T-cell (primary cell): ENCODE measurements at regions not wholly inside any gene's neighbourhood (a gene's known extent, or its start where the extent isn't known, plus 50 kb on each side); places are given as distances from the start of the nearest gene placed in this dataset.

ENCODE experiments used
- ATAC-seq, 4 experiments: fragments of 200-7000 bp in 3 of 4; fragments of 150-1000 bp in 1 of 4; cut with Tn5 transposase; replicated peaks in 1 of 4; 1 replicate in 3 of 4; 2 replicates in 1 of 4; pipeline ENCODE4 v1.10.0; 2021; ENCODE audit warnings: moderate library complexity in 3 of 4, mild to moderate bottlenecking in 2 of 4, moderate number of reproducible peaks in 1 of 4
- CTCF ChIA-PET, 2 donors: fragments of 300-600 bp; sonication (Branson Sonifier 250); formaldehyde crosslinking; loops; one replicate each; lab custom pipeline; 2022; ENCODE audit warnings: antibody characterized with exemption in 2 of 2; lab: Charles Lee
- POLR2A ChIA-PET, 2 donors: fragments of 300-600 bp; sonication (Branson Sonifier 250); formaldehyde crosslinking; loops; one replicate each; lab custom pipeline; 2022; ENCODE audit warnings: antibody characterized with exemption in 2 of 2; lab: Charles Lee
- DNase-seq, 35 experiments: peaks; one replicate each; pipeline versions ENCODE4 v3.0.0 to v3.0.0-alpha.2; 2013 to 2023
- H3K27ac ChIP-seq: one replicate; pipeline ENCODE4 v1.5.1; 2013; ENCODE audit warnings: low read length
- H3K27me3 ChIP-seq, 2 experiments: replicated peaks in 1 of 2; 1 replicate in 1 of 2; 2 replicates in 1 of 2; pipeline versions ENCODE4 v1.6.1 to v1.7.0; 2013; ENCODE audit warnings: low read length in 1 of 2, mixed read lengths in 1 of 2; ENCODE audit not compliant: control insufficient read depth in 2 of 2, insufficient read depth in 2 of 2; ENCODE audit errors: extremely low read depth in 1 of 2
- H3K36me3 ChIP-seq, 2 donors: 1 replicate in 1 of 2; 2 replicates in 1 of 2; pipeline versions ENCODE4 v1.6.1 to v1.7.0; 2013; ENCODE audit warnings: low read length in 1 of 2; ENCODE audit not compliant: control insufficient read depth in 2 of 2, insufficient read depth in 1 of 2; ENCODE audit errors: extremely low read depth in 1 of 2
- H3K4me1 ChIP-seq, 2 experiments: 1 replicate in 1 of 2; 2 replicates in 1 of 2; pipeline versions ENCODE4 v1.6.1 to v1.7.0; 2013; ENCODE audit warnings: low read length in 2 of 2, mixed read lengths in 1 of 2; ENCODE audit not compliant: insufficient read depth in 2 of 2, control insufficient read depth in 1 of 2; ENCODE audit errors: extremely low read depth in 1 of 2
- H3K4me3 ChIP-seq, 2 donors: 1 replicate in 1 of 2; 2 replicates in 1 of 2; pipeline versions ENCODE4 v1.5.1 to v1.7.0; 2013; ENCODE audit warnings: mild to moderate bottlenecking in 2 of 2, low read length in 1 of 2, moderate library complexity in 1 of 2; ENCODE audit not compliant: control insufficient read depth in 1 of 2; ENCODE audit errors: extremely low read depth in 1 of 2
- H3K9me3 ChIP-seq: 2 replicates; pipeline ENCODE4 v1.7.0; 2013
- H3K27ac Mint-ChIP-seq, 2 donors: one replicate each; pipeline ENCODE4 v1.8.0; 2020 to 2021; ENCODE audit warnings: mild to moderate bottlenecking in 2 of 2, mixed read lengths in 2 of 2
- H3K27me3 Mint-ChIP-seq, 2 donors: one replicate each; pipeline ENCODE4 v1.8.0; 2021 to 2022; ENCODE audit warnings: mixed read lengths in 2 of 2
- H3K36me3 Mint-ChIP-seq: one replicate; pipeline ENCODE4 v1.8.0; 2021; ENCODE audit warnings: mixed read lengths
- H3K4me1 Mint-ChIP-seq, 3 donors: one replicate each; pipeline ENCODE4 v1.8.0; 2020 to 2022; ENCODE audit warnings: mixed read lengths in 3 of 3, mild to moderate bottlenecking in 1 of 3
- H3K4me3 Mint-ChIP-seq, 3 donors: one replicate each; pipeline ENCODE4 v1.8.0; 2020 to 2022; ENCODE audit warnings: mild to moderate bottlenecking in 3 of 3, mixed read lengths in 3 of 3, moderate library complexity in 3 of 3
- H3K9me3 Mint-ChIP-seq, 3 donors: one replicate each; pipeline ENCODE4 v1.8.0; 2020 to 2022; ENCODE audit warnings: mixed read lengths in 3 of 3
- WGBS: methylation state at CpG from one replicate; pipeline ENCODE4 v1.1.5; 2013; ENCODE audit warnings: missing lambda C conversion rate; ENCODE audit not compliant: insufficient coverage; 5-methylcytosine and 5-hydroxymethylcytosine counted together

DNA sequence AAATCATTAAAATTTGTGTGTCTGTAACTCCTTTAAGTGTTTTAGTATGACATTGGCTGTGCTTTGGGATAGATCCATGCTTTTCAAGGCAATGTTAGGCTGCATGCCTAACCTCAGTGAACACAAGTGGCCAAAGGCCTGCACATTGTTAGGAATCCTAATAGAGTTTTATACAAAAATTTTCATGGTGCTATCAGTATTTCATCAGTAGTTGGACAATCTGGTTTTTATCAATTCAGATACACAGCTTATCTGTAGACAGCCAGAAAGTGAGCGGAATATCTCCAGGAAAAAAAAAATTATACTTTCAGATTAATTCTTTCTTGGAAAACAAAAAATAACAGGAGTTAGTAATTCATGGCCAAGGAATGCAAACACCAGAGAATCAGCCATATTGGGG, 324.0 kb upstream of the PDE3A start:
- Mint-ChIP-seq H3K27ac (no peak overlapping the region), H3K4me1 (no peaks in the 10 kb centered on the region), H3K36me3 (no peaks in the 10 kb centered on the region), H3K9me3 (no peaks in the 10 kb centered on the region), H3K27me3 (no peaks in the 10 kb centered on the region), H3K4me3 (no peak overlapping the region)
- H3K36me3 ChIP-seq = no peaks in the 10 kb centered on the region
- ATAC-seq (no peak), DNase-seq (no peak)
- ChIA-PET CTCF (no interaction called here), POLR2A (no interaction called here)
- no peaks in the 10 kb centered on the region for H3K4me1 ChIP-seq
- no peaks in the 10 kb centered on the region for H3K27me3 ChIP-seq
- WGBS = no CpG with 5 or more reads among the region's 1 CpG
- H3K4me3 ChIP-seq = no peak overlapping the region
- H3K27ac ChIP-seq = no peak overlapping the region
- no peaks in the 10 kb centered on the region for H3K9me3 ChIP-seq

DNA sequence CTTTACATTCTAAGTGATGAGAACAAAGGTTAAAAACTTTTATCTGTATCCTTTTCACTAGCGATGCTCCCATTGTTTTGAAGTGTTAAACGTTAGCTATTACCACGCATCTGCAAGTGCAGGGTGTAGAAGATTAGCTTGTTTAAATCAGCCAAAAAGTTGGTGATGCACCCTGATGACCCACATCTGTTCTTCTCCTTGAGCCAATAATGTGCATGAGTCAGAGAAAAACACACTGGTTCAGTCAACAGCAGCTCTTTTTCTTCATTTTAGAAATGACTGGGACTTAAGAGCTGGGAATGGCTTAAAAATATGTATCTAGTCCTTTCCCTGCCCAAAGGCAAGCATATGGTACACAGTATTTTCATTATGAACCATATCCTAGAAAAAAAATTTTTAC, 323.5 kb upstream of the PDE3A start:
- ChIA-PET CTCF (no interaction called here), POLR2A (no interaction called here)
- Mint-ChIP-seq H3K4me3 (no peak overlapping the region), H3K27ac (no peak overlapping the region), H3K36me3 (no peaks in the 10 kb centered on the region), H3K27me3 (no peaks in the 10 kb centered on the region), H3K4me1 (no peaks in the 10 kb centered on the region), H3K9me3 (no peaks in the 10 kb centered on the region)
- H3K4me3 ChIP-seq = no peak overlapping the region
- DNase-seq = no peak
- H3K27me3 ChIP-seq = no peaks in the 10 kb centered on the region
- H3K36me3 ChIP-seq = no peaks in the 10 kb centered on the region
- no peak for ATAC-seq
- H3K9me3 ChIP-seq = no peaks in the 10 kb centered on the region
- 100% methylated on average over 1 of the region's 3 CpGs for WGBS
- H3K4me1 ChIP-seq = no peaks in the 10 kb centered on the region
- no peak overlapping the region for H3K27ac ChIP-seq

DNA sequence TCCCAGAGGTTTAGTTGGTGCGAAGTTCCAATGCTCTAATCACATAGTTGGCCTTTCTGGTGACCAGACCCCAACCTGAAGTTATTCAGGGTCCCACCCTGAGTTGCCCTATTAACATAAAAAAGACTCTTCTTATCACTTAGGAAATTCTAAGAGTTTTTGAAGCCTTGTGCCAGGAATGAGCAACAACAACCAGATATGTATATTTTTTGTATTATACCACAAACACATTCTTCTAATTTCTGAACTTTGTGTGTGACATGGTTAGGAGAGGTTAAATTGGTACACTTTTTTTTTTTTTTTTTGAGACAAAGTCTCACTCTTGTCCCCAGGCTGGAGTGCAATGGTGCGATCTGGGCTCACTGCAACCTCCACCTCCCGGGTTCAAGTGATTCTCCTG, 320.4 kb upstream of the PDE3A start:
- Histone ChIP-seq H3K36me3 (no peaks in the 10 kb centered on the region), H3K27ac (no peak overlapping the region), H3K4me1 (no peaks in the 10 kb centered on the region), H3K4me3 (no peak overlapping the region), H3K27me3 (no peaks in the 10 kb centered on the region), H3K9me3 (no peaks in the 10 kb centered on the region)
- POLR2A ChIA-PET = no interaction called here
- Mint-ChIP-seq H3K27me3 (no peaks in the 10 kb centered on the region), H3K27ac (no peak overlapping the region), H3K4me1 (no peaks in the 10 kb centered on the region), H3K36me3 (no peaks in the 10 kb centered on the region), H3K4me3 (no peak overlapping the region), H3K9me3 (no peaks in the 10 kb centered on the region)
- CTCF ChIA-PET = no interaction called here
- DNase-seq = no peak
- WGBS = 60% methylated on average over 1 of the region's 3 CpGs
- ATAC-seq = no peak

DNA sequence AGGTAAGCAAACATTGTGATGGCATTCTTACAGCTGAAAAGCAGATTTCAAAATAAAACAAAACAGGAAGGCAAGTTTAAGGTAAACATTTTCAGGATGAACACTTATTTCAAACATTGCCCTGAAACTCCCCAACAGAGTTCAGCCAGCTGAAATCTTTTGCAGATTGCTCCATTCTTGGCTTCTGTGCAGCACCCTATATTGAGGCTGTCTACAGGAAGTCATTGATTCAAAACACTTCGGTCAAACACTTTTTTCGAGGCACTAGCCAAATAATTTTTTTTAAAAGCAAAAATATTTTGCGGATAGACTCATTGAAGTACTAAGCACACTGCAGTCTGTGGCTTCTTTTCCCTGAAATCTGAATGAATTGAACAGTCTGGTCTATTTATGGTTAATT, 318.1 kb upstream of the PDE3A start:
- H3K4me3 Mint-ChIP-seq = no peak overlapping the region
- H3K27me3 ChIP-seq = no peaks in the 10 kb centered on the region
- no peaks in the 10 kb centered on the region for H3K9me3 Mint-ChIP-seq
- ChIA-PET CTCF (no interaction called here), POLR2A (no interaction called here)
- H3K27ac ChIP-seq = no peak overlapping the region
- no peaks in the 10 kb centered on the region for H3K4me1 ChIP-seq
- 71% methylated on average over 2 of the region's 3 CpGs for WGBS
- DNase-seq (no peak), ATAC-seq (no peak)
- H3K27me3 Mint-ChIP-seq = no peaks in the 10 kb centered on the region
- H3K4me1 Mint-ChIP-seq = no peaks in the 10 kb centered on the region
- no peaks in the 10 kb centered on the region for H3K36me3 Mint-ChIP-seq
- H3K4me3 ChIP-seq = no peak overlapping the region
- no peaks in the 10 kb centered on the region for H3K9me3 ChIP-seq
- H3K27ac Mint-ChIP-seq = no peak overlapping the region
- no peaks in the 10 kb centered on the region for H3K36me3 ChIP-seq

DNA sequence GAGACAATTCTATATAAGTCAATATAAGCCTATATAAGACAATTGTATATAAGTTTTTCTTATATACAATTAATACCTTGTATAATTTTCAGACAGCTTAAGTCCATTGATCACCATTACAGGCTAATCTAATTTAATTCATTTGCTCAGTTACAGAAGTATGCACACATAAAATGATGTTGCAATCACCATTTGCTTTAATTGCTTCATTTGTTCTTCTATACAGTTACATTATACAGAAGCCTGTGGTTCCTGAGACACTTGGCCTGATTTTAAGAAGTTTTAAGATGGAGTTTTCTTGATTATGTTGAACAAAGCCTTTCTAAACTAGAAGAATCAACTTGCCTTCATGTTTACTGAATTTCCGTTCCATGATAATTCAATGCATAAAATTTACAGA, 314.6 kb upstream of the PDE3A start:
- H3K36me3 Mint-ChIP-seq = no peaks in the 10 kb centered on the region
- no peaks in the 10 kb centered on the region for H3K4me1 Mint-ChIP-seq
- DNase-seq (no peak), ATAC-seq (no peak)
- ChIA-PET CTCF (no interaction called here), POLR2A (no interaction called here)
- H3K27me3 Mint-ChIP-seq = no peaks in the 10 kb centered on the region
- H3K9me3 Mint-ChIP-seq = peaks cover 0 to 7% (median 0%) of the 10 kb centered on the region in 3 donors
- Histone ChIP-seq H3K4me1 (no peaks in the 10 kb centered on the region), H3K9me3 (no peaks in the 10 kb centered on the region), H3K27me3 (no peaks in the 10 kb centered on the region), H3K27ac (no peak overlapping the region), H3K4me3 (no peak overlapping the region), H3K36me3 (no peaks in the 10 kb centered on the region)
- no peak overlapping the region for H3K4me3 Mint-ChIP-seq
- no peak overlapping the region for H3K27ac Mint-ChIP-seq
- WGBS = no CpG with 5 or more reads among the region's 1 CpG

DNA sequence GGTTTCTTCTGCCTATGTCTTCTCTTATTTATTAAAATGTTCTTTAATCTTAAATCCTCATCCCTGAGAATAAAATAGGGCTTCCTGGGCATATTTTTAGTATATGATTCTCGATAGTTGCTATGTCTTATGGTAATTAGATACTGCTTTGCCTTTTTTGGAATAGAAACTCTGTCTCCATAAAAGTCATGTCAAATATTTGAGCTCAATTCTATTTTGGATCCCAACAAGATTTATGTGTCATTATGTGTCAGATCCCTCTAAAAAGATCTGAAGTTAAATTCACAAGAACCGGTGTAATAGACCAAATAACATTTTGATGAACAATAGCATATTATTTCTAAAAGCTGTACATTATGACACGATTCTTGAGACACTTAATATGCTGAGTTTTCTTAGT, 312.5 kb upstream of the PDE3A start:
- Histone ChIP-seq H3K36me3 (no peaks in the 10 kb centered on the region), H3K9me3 (no peaks in the 10 kb centered on the region), H3K27me3 (no peaks in the 10 kb centered on the region), H3K4me1 (no peaks in the 10 kb centered on the region), H3K27ac (no peak overlapping the region), H3K4me3 (no peak overlapping the region)
- CTCF ChIA-PET = no interaction called here
- DNase-seq (no peak), ATAC-seq (no peak)
- no peak overlapping the region for H3K4me3 Mint-ChIP-seq
- no peaks in the 10 kb centered on the region for H3K27me3 Mint-ChIP-seq
- H3K27ac Mint-ChIP-seq = no peak overlapping the region
- POLR2A ChIA-PET = interaction anchor here in 1 of 2 donors (0.7 kb wide), 1 partner anchor 360 kb away, joined by 4 read pairs; no protein-coding TSS in a partner anchor
- no CpG with 5 or more reads among the region's 3 CpGs for WGBS
- H3K9me3 Mint-ChIP-seq = peaks cover 4 to 7% (median 4%) of the 10 kb centered on the region in 3 donors
- no peaks in the 10 kb centered on the region for H3K4me1 Mint-ChIP-seq
- H3K36me3 Mint-ChIP-seq = no peaks in the 10 kb centered on the region

DNA sequence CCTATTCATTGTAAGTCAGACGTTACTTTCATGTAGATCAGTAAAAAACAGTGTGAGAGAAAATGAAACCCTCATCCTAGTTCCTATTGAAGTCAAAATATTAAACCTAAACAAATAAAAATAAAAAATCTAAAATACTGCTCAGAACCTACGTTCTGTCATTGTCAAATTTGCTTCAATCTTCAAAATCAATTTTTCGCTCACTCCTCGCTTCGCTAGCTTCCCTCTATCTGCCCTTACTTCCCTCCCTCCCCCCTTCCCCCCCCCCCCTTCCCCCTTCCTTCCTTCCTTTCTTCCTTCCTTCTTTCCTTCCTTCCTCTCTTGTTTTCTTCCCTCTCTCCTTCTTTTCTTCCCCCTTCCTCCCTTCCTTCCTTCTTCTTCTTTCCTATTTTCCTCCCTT, 310.9 kb upstream of the PDE3A start:
- H3K4me3 ChIP-seq = no peak overlapping the region
- no peak for ATAC-seq
- H3K4me1 Mint-ChIP-seq = no peaks in the 10 kb centered on the region
- H3K9me3 Mint-ChIP-seq = peaks cover 4 to 16% (median 7%) of the 10 kb centered on the region in 3 donors
- no peaks in the 10 kb centered on the region for H3K4me1 ChIP-seq
- no peaks in the 10 kb centered on the region for H3K27me3 ChIP-seq
- no peak overlapping the region for H3K27ac ChIP-seq
- no peak overlapping the region for H3K27ac Mint-ChIP-seq
- no peak for DNase-seq
- POLR2A ChIA-PET = no interaction called here
- H3K36me3 Mint-ChIP-seq = no peaks in the 10 kb centered on the region
- no peaks in the 10 kb centered on the region for H3K9me3 ChIP-seq
- no CpG with 5 or more reads among the region's 5 CpGs for WGBS
- no peak overlapping the region for H3K4me3 Mint-ChIP-seq
- CTCF ChIA-PET = no interaction called here
- H3K36me3 ChIP-seq = no peaks in the 10 kb centered on the region
- H3K27me3 Mint-ChIP-seq = no peaks in the 10 kb centered on the region
